Brain microvascular endothelial cell (primary cell): ENCODE measurements at regions not wholly inside any gene's neighbourhood (a gene's known extent, or its start where the extent isn't known, plus 50 kb on each side); places are given as distances from the start of the nearest gene placed in this dataset.
"Not testable (repeated sequence)": the region's sequence is repeated elsewhere in the genome, so short reads cannot be mapped to it uniquely, and the experiment has no call there.

ENCODE experiments used
- DNase-seq: peaks from one replicate; pipeline ENCODE4 v3.0.0-alpha.2; 2020
- H3K27ac ChIP-seq: fragments of 250-450 bp; sonication (Bioruptor Pico); 2 replicates; pipeline ENCODE4 v1.5.1; 2020; ENCODE audit warnings: mild to moderate bottlenecking, moderate library complexity
- H3K27me3 ChIP-seq: fragments of 250-450 bp; sonication (Bioruptor Pico); replicated peaks from 2 replicates; pipeline ENCODE4 v1.5.1; 2020; ENCODE audit warnings: mild to moderate bottlenecking
- H3K36me3 ChIP-seq: fragments of 250-450 bp; sonication (Bioruptor Pico); replicated peaks from 2 replicates; pipeline ENCODE4 v1.5.1; 2020; ENCODE audit warnings: mild to moderate bottlenecking
- H3K4me3 ChIP-seq: 2 replicates; pipeline ENCODE4 v1.5.1; 2011; ENCODE audit warnings: low read depth, mild to moderate bottlenecking, control low read depth, low read length, moderate library complexity
- CTCF ChIP-seq: IDR thresholded peaks from 2 replicates; pipeline ENCODE4 v1.5.1; 2011; ENCODE audit warnings: low read depth, mild to moderate bottlenecking, moderate library complexity, low read length, control low read depth, inconsistent platforms; ENCODE audit errors: missing control alignments
- in situ Hi-C: cut with HindIII; loops from 2 replicates; pipeline ENCODE4 v1.10.0; 2017; ENCODE audit warnings: low sequenced_read_pairs, low pct_ligation_motif_present

GRCh38 chr10:3372281-3372680 lies 199.7 kb upstream of the PITRM1 start:
- no peaks in the 10 kb centered on the region for H3K36me3 ChIP-seq
- no peak overlapping the region for H3K4me3 ChIP-seq
- H3K27me3 ChIP-seq = no peaks in the 10 kb centered on the region
- in situ Hi-C loops = no loop called here
- DNase-seq = peak; percentile 11
- no peak for TF ChIP-seq CTCF
- no peak overlapping the region for H3K27ac ChIP-seq

GRCh38 chr10:3371624-3372023 lies 199.0 kb upstream of the PITRM1 start:
- DNase-seq, H3K27ac ChIP-seq, H3K27me3 ChIP-seq, H3K4me3 ChIP-seq, H3K36me3 ChIP-seq, in situ Hi-C loops: not testable (repeated sequence)

- TF ChIP-seq CTCF = no peak
- H3K27me3 ChIP-seq = no peaks in the 10 kb centered on the region
- H3K4me3 ChIP-seq = no peak overlapping the region
- no peak overlapping the region for H3K27ac ChIP-seq
- no peaks in the 10 kb centered on the region for H3K36me3 ChIP-seq
- DNase-seq = no peak
- in situ Hi-C loops = no loop called here
These were observed 194.3 kb upstream of the PITRM1 start for GRCh38 chr10:3366735-3367405.

GRCh38 chr10:3366043-3366442 lies 193.5 kb upstream of the PITRM1 start:
- Histone ChIP-seq H3K27me3 (no peaks in the 10 kb centered on the region), H3K4me3 (no peak overlapping the region), H3K27ac (no peak overlapping the region), H3K36me3 (no peaks in the 10 kb centered on the region)
- DNase-seq = no peak
- in situ Hi-C loops = no loop called here
- no peak for TF ChIP-seq CTCF

- H3K27me3 ChIP-seq = no peaks in the 10 kb centered on the region
- no peak overlapping the region for H3K27ac ChIP-seq
- no peak for TF ChIP-seq CTCF
- no peak for DNase-seq
- H3K36me3 ChIP-seq = no peaks in the 10 kb centered on the region
- in situ Hi-C loops = no loop called here
- H3K4me3 ChIP-seq = no peak overlapping the region
These were observed 193.0 kb upstream of the PITRM1 start for GRCh38 chr10:3365630-3366029.

- no peak for TF ChIP-seq CTCF
- no peak for DNase-seq
- in situ Hi-C loops = no loop called here
- Histone ChIP-seq H3K36me3 (no peaks in the 10 kb centered on the region), H3K27ac (no peak overlapping the region), H3K27me3 (no peaks in the 10 kb centered on the region), H3K4me3 (no peak overlapping the region)
These were observed 192.3 kb upstream of the PITRM1 start for GRCh38 chr10:3364768-3365480.
